GM12873 (cell line): ENCODE measurements at regions not wholly inside any gene's neighbourhood (a gene's known extent, or its start where the extent isn't known, plus 50 kb on each side); places are given as distances from the start of the nearest gene placed in this dataset.
A peak's percentile ranks its signal among the peaks of the same experiment; 100 is the strongest.

Source experiments
- CTCF ChIP-seq: IDR thresholded peaks from 2 replicates; pipeline ENCODE4 v1.5.1; 2012; ENCODE audit warnings: low read depth, mild to moderate bottlenecking, moderate library complexity, low read length, control low read depth; ENCODE audit not compliant: insufficient read depth; ENCODE audit errors: missing control alignments

GRCh38 chr19:27805848-27806247, 1407.1 kb downstream of the UQCRFS1 start:
- TF ChIP-seq CTCF, result no peak

GRCh38 chr19:27802293-27802692, 1410.7 kb downstream of the UQCRFS1 start:
- TF ChIP-seq CTCF, result peak; percentile 17

- no peak for TF ChIP-seq CTCF
These were observed 1416.4 kb downstream of the UQCRFS1 start for GRCh38 chr19:27796540-27796939.

GRCh38 chr19:27796073-27796472, 1416.9 kb downstream of the UQCRFS1 start:
- no peak for TF ChIP-seq CTCF

- TF ChIP-seq CTCF, result no peak
These were observed 1417.6 kb downstream of the UQCRFS1 start for GRCh38 chr19:27795369-27795768.

- no peak for TF ChIP-seq CTCF
These were observed 1418.4 kb downstream of the UQCRFS1 start for GRCh38 chr19:27794494-27795042.

- TF ChIP-seq CTCF, result no peak
These were observed 1419.1 kb downstream of the UQCRFS1 start for GRCh38 chr19:27793644-27794493.
